Stimulated activated CD4-positive, alpha-beta T cell treated with anti-CD3 and anti-CD28 coated beads, Interleukin-2, amount 100 ng/mL, for 24 hours (primary cell): ENCODE measurements at regions not wholly inside any gene's neighbourhood (a gene's known extent, or its start where the extent isn't known, plus 50 kb on each side); places are given as distances from the start of the nearest gene placed in this dataset.

Source experiments
- DNase-seq, 2 donors: peaks; one replicate each; pipeline ENCODE4 v3.0.0-alpha.2; 2020

- DNase-seq, result no peak
Measured at GRCh38 chr12:13745111-13745860, 236.1 kb downstream of the GRIN2B start.

DNA sequence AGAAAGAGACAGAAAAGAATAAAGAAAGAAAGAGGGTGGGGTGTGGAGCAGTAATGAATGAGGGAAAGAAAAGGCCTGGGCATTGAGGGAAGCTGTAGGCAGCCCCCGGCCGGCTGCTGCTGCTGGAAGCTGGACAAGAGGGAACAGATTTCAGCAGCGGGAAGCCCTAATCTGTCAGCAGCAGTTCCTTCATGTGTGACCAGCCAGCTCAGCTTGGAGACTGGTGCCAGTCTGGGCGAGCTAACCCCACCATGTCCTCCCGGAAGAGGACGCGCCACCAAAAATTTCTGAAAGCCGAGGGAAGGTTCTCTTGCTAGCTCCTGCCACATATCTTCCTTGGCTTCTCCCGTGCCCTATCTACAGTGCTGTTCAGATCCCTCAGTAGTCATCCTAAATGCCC is 236.8 kb downstream of the GRIN2B start:
- no peak for DNase-seq

- DNase-seq, result no peak
Measured at GRCh38 chr12:13740149-13740545, 241.3 kb downstream of the GRIN2B start.

- DNase-seq, result no peak
Measured at GRCh38 chr12:13735734-13736133, 245.7 kb downstream of the GRIN2B start.

- no peak for DNase-seq
Measured at GRCh38 chr12:13734584-13735152, 246.7 kb downstream of the GRIN2B start.

DNA sequence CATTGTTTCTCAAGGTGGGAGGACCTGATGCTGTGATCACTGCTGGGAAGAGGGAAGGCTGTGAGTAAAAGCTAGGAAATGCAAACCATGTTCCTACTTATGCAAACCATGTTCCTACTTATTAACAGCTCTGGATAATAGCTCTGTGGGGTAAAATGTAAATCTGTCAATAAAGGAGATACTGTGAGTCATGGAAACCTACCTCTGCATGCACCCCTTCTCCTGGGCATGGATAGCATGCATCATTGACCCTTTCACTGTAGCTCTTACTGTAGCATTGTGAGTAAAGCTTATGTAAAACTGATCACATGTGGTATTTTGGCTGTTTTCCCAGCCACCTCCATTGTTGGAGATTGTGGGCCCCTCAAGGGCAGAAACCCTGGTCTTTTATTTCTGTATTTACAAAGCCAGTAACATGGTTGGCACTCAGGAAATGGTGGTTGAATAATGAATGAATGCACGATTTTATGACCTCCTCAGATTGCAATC is 253.7 kb downstream of the GRIN2B start:
- no peak for DNase-seq

DNA sequence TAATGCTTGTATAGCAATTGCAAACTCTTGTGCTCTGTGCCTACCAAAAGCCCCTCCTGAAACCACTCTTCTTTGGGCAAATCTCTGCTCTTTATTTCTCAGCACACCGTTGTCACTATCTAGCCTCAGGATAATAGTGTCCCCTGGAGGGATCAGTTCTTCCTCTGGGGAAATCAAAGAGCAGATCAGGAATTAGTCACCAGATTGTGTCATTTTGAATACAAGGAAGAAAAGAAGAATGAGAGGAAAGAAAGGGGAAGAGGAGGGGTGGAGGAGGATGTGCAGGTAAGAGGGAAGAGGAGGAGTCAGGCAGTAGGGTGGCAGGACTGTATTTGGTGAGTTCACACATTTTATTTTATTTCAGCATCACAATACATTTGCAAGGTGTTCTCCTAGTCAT is 256.4 kb downstream of the GRIN2B start:
- DNase-seq, result no peak

DNA sequence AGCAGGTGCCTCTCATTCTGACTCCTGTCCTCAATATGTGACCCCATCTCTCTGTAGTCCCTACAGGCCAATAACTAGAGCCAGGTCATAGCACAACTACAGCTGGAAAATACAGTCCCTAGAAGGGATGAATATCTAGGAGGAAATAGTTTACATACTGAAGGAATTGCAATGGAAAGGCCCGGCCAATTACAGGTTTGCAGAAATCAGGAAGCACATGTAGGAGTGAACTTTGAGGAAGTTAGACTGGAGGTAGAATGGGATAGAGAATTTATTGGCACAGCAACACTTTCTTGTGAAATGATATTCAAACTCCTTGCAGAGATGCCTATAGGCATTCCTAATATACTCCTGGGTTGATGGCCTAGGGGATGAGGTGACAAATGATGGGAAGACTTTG is 257.3 kb downstream of the GRIN2B start:
- DNase-seq, result no peak

DNA sequence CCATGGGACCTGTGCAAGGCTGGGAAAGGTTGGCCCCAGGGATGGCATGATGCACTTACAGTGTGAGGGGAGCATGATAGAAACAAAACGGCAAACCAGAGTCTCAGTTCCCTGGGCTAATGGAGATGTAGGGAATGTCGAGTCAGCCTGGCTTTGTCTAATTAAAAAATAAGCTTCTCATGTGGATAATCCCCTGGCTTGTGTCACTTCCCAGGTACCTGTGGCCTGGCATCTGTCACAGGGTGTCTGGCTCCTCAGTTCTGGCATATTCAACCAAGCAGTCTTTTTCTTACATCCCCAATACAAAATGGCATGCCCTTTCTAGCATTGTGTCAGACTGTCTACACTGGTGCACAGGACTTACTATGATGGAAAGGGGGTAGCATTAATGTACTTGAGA is 261.4 kb downstream of the GRIN2B start:
- no peak for DNase-seq

- DNase-seq, result no peak
Measured at GRCh38 chr12:13718271-13718670, 263.1 kb downstream of the GRIN2B start.

- no peak for DNase-seq
Measured at GRCh38 chr12:13716119-13716518, 265.3 kb downstream of the GRIN2B start.

- DNase-seq, result no peak
Measured at GRCh38 chr12:13713556-13714410, 267.6 kb downstream of the GRIN2B start.

- DNase-seq, result no peak
Measured at GRCh38 chr12:13707829-13708228, 273.6 kb downstream of the GRIN2B start.

DNA sequence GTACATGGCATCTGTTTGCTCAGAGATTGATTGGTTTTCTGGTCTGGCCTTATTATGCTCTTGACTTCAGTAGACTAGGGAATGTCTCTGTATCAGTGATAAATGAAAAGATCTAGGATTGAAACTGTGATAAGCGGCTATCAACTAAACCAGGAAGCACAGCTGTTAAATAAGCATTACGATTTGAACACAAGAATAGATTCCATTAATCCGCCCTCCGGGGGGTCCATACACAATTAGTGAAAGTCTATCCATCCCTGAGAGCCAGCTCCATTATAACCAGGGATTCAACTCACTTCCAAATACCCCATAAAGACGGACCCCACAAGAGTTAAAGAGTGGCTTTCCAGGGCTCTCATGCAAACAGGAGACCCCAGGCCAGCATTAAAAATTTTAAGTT is 279.0 kb downstream of the GRIN2B start:
- no peak for DNase-seq

DNA sequence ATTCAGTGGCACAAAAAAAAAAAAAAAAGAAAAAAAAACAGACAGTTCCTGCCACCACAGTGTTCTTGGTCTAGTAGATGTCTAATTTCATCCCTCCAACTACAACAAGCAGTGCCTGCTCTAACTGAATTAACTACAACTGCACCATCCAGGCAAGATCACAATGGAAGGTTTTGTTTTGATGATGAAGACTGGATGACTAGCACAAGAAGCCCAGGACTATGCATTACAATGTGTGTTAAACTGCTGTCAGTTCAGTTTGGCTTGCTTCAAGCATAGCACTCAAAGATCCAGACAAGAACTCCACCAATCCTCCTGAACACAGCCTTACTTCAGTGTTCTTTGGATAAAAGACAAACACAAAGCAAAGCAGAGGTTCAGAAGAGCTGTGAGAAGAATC is 279.9 kb downstream of the GRIN2B start:
- no peak for DNase-seq

- no peak for DNase-seq
Measured at GRCh38 chr12:13697973-13698372, 283.4 kb downstream of the GRIN2B start.

GRCh38 chr12:13695781-13696180 is 285.6 kb downstream of the GRIN2B start:
- DNase-seq, result no peak

- no peak for DNase-seq
Measured at GRCh38 chr12:13692332-13692731, 289.1 kb downstream of the GRIN2B start.

- DNase-seq, result no peak
Measured at GRCh38 chr12:13691598-13691997, 289.8 kb downstream of the GRIN2B start.

GRCh38 chr12:13687633-13688032 is 293.8 kb downstream of the GRIN2B start:
- DNase-seq, result no peak

DNA sequence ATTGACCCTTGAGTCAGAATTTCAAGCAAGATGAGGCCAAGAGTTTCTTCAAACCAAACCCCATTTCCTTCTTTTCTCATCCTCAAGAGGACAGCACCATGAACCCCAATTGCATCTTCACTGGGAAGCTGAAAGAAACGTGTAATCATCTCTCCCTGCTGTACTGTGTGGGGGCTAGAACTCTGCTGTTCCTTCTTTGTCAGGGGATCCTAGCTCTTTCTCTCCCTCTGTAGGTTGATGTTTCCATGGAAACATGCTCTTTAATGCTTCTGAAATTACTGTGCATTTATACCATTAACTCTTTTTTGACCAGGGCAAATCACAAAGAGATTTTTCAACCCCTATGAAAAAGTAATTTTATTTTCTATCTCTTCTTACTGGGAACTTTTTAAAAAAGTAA is 295.1 kb downstream of the GRIN2B start:
- no peak for DNase-seq

- no peak for DNase-seq
Measured at GRCh38 chr12:13680916-13681315, 300.5 kb downstream of the GRIN2B start.

DNA sequence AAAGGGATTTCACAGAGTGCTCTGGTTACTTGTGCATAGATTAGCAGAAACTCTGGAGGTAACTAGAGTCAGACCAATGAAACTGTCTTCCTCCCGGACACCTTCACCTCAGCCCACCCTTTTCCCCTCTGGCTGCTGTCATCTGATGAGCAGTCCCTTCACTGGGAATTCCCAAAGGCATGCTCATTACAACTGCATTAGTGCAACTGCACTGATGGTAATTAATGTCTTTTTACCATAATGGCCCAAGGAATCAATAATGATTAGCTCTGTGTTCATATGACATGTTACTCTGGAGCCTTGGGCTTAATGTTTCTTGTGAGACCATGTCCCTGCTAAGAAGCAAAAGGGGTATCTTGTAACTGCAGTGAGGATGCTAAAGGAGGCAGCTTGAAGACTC is 304.5 kb downstream of the GRIN2B start:
- no peak for DNase-seq
